Sciatic nerve (tissue), 2 donors: ENCODE measurements at regions not wholly inside any gene's neighbourhood (a gene's known extent, or its start where the extent isn't known, plus 50 kb on each side); places are given as distances from the start of the nearest gene placed in this dataset.
"Not testable (repeated sequence)": the region's sequence is repeated elsewhere in the genome, so short reads cannot be mapped to it uniquely, and the experiment has no call there.

Experiments used
- ATAC-seq: fragments of 200-7000 bp; cut with Tn5 transposase; one replicate; pipeline ENCODE4 v1.9.1; 2020; ENCODE audit warnings: mild to moderate bottlenecking, moderate library complexity
- DNase-seq: peaks from one replicate; pipeline ENCODE4 v3.0.0-alpha.2; 2020; ENCODE audit warnings: low spot score
- intact Hi-C: fragments of 100-400 bp; cut with DNase I; formaldehyde crosslinking; loops from one replicate; pipeline ENCODE4 v1.14.2; 2022
- donor health status: DM: no; HTN: no; CAD: no.
- donor health status: DM: no; HTN: no; CAD: no.

GRCh38 chr1:189550498-189550897 lies 927.2 kb downstream of the BRINP3 start:
- no peak for DNase-seq
- ATAC-seq, result no peak
- intact Hi-C loops, result no loop called here

GRCh38 chr1:189563784-189564183 lies 913.9 kb downstream of the BRINP3 start:
- ATAC-seq, result no peak
- no peak for DNase-seq
- intact Hi-C loops, result no loop called here

GRCh38 chr1:189567890-189568289 lies 909.8 kb downstream of the BRINP3 start:
- intact Hi-C loops, result no loop called here
- ATAC-seq, result no peak
- DNase-seq, result no peak

- DNase-seq (no peak), ATAC-seq (no peak)
- intact Hi-C loops, result no loop called here
Measured at GRCh38 chr1:189596197-189596596, 881.5 kb downstream of the BRINP3 start.

GRCh38 chr1:189597083-189597482 lies 880.6 kb downstream of the BRINP3 start:
- intact Hi-C loops, result no loop called here
- ATAC-seq, result no peak
- DNase-seq, result no peak

GRCh38 chr1:189605226-189605625 lies 872.4 kb downstream of the BRINP3 start:
- ATAC-seq (no peak), DNase-seq (no peak)
- intact Hi-C loops, result no loop called here

GRCh38 chr1:189606047-189606446 lies 871.6 kb downstream of the BRINP3 start:
- no peak for DNase-seq
- intact Hi-C loops, result no loop called here
- ATAC-seq, result no peak

- no peak for DNase-seq
- no peak for ATAC-seq
Measured at GRCh38 chr1:189606795-189607476, 870.7 kb downstream of the BRINP3 start.

GRCh38 chr1:189607477-189608096 lies 870.1 kb downstream of the BRINP3 start:
- no peak for ATAC-seq
- intact Hi-C loops, result no loop called here
- DNase-seq, result no peak

More at GRCh38 chr1:189606795-189607476, 870.7 kb downstream of the BRINP3 start:
- intact Hi-C loops, result no loop called here

GRCh38 chr1:189609167-189609566 lies 868.5 kb downstream of the BRINP3 start:
- ATAC-seq, result no peak
- DNase-seq, result no peak
- intact Hi-C loops, result no loop called here

GRCh38 chr1:189616893-189617292 lies 860.8 kb downstream of the BRINP3 start:
- no peak for ATAC-seq
- no peak for DNase-seq
- intact Hi-C loops, result no loop called here

GRCh38 chr1:189619682-189620332 lies 857.9 kb downstream of the BRINP3 start:
- intact Hi-C loops, result no loop called here
- ATAC-seq, result no peak
- DNase-seq, result no peak

GRCh38 chr1:189620471-189620870 lies 857.2 kb downstream of the BRINP3 start:
- no peak for DNase-seq
- no peak for ATAC-seq
- intact Hi-C loops, result no loop called here

- ATAC-seq (no peak), DNase-seq (no peak)
- intact Hi-C loops, result no loop called here
Measured at GRCh38 chr1:189623336-189623735, 854.3 kb downstream of the BRINP3 start.

- DNase-seq (no peak), ATAC-seq (no peak)
- intact Hi-C loops, result no loop called here
Measured at GRCh38 chr1:189627427-189627826, 850.2 kb downstream of the BRINP3 start.

- ATAC-seq (no peak), DNase-seq (no peak)
- intact Hi-C loops, result no loop called here
Measured at GRCh38 chr1:189628857-189629256, 848.8 kb downstream of the BRINP3 start.

GRCh38 chr1:189633658-189634057 lies 844.0 kb downstream of the BRINP3 start:
- no peak for ATAC-seq
- intact Hi-C loops, result no loop called here
- no peak for DNase-seq

- ATAC-seq (no peak), DNase-seq (no peak)
- intact Hi-C loops, result no loop called here
Measured at GRCh38 chr1:189637041-189637440, 840.6 kb downstream of the BRINP3 start.

- DNase-seq, ATAC-seq, intact Hi-C loops: not testable (repeated sequence)
Measured at GRCh38 chr1:189644156-189644555, 833.5 kb downstream of the BRINP3 start.

GRCh38 chr1:189644970-189645369 lies 832.7 kb downstream of the BRINP3 start:
- ATAC-seq, result no peak
- intact Hi-C loops, result no loop called here
- no peak for DNase-seq
